Neural cell (in vitro differentiated cells): ENCODE measurements at regions not wholly inside any gene's neighbourhood (a gene's known extent, or its start where the extent isn't known, plus 50 kb on each side); places are given as distances from the start of the nearest gene placed in this dataset.

Source experiments
- H2AFZ ChIP-seq: fragments of 200-600, 300-800 bp; sonication (generic), shearing (Covaris generic); 2 replicates; pipeline ENCODE4 v1.6.0; 2014; ENCODE audit warnings: low read depth, mild to moderate bottlenecking, antibody characterized with exemption, low read length, moderate library complexity
- H3F3A ChIP-seq: fragments of 200-600 bp; shearing (Covaris generic); 2 replicates; pipeline ENCODE4 v1.6.1; 2016; ENCODE audit warnings: mild to moderate bottlenecking, moderate library complexity, mixed read lengths, antibody characterized with exemption, low read length; ENCODE audit not compliant: insufficient read depth, poor library complexity, severe bottlenecking
- H3K27ac ChIP-seq: fragments of 200-600, 300-800 bp; sonication (generic), shearing (Covaris generic); 2 replicates; pipeline ENCODE4 v1.5.1; 2014; ENCODE audit warnings: mild to moderate bottlenecking, low read length, moderate library complexity
- H3K27me3 ChIP-seq: fragments of 300-800, 200-600 bp; sonication (generic), shearing (Covaris generic); 2 replicates; pipeline ENCODE4 v1.6.0; 2014; ENCODE audit warnings: mild to moderate bottlenecking, low read depth, low read length, moderate library complexity; ENCODE audit not compliant: insufficient read depth
- H3K36me3 ChIP-seq: fragments of 300-800, 200-600 bp; sonication (generic), shearing (Covaris generic); 2 replicates; pipeline ENCODE4 v1.5.1; 2014; ENCODE audit warnings: mild to moderate bottlenecking, antibody characterized with exemption, low read length, moderate library complexity; ENCODE audit not compliant: insufficient read depth
- H3K4me2 ChIP-seq: fragments of 300-800, 200-600 bp; sonication (generic), shearing (Covaris generic); 2 replicates; pipeline ENCODE4 v1.6.0; 2014; ENCODE audit warnings: mild to moderate bottlenecking, low read length
- H3K4me3 ChIP-seq: fragments of 300-800, 200-600 bp; sonication (generic), shearing (Covaris generic); 2 replicates; pipeline ENCODE4 v1.5.1; 2014; ENCODE audit warnings: mild to moderate bottlenecking, low read length, moderate library complexity
- H3K79me2 ChIP-seq: fragments of 200-600 bp; shearing (Covaris generic); replicated peaks from 2 replicates; pipeline ENCODE4 v1.6.0; 2014; ENCODE audit warnings: mild to moderate bottlenecking, low read length, moderate library complexity; ENCODE audit not compliant: insufficient read depth
- H3K9ac ChIP-seq: fragments of 300-800, 200-600 bp; sonication (generic), shearing (Covaris generic); 2 replicates; pipeline ENCODE4 v1.6.1; 2016; ENCODE audit warnings: mild to moderate bottlenecking, low read length, mixed read lengths
- H3K9me2 ChIP-seq: fragments of 200-600 bp; shearing (Covaris generic); 2 replicates; pipeline ENCODE4 v1.6.1; 2016; ENCODE audit warnings: mild to moderate bottlenecking, low read length, mixed read lengths; ENCODE audit not compliant: insufficient read depth
- H3K9me3 ChIP-seq: fragments of 200-600, 300-800 bp; sonication (generic), shearing (Covaris generic); 2 replicates; pipeline ENCODE4 v1.6.1; 2016; ENCODE audit warnings: mild to moderate bottlenecking, mixed run types, low read length, moderate library complexity, mixed read lengths
- H4K20me1 ChIP-seq: fragments of 200-600 bp; shearing (Covaris generic); 2 replicates; pipeline ENCODE4 v1.6.1; 2016; ENCODE audit warnings: mild to moderate bottlenecking, mixed run types; ENCODE audit not compliant: insufficient read depth
- EP300 ChIP-seq: fragments of 450-650 bp; conservative IDR thresholded peaks from 2 replicates; pipeline ENCODE4 v1.6.1; 2014; ENCODE audit warnings: antibody characterized with exemption, mild to moderate bottlenecking, moderate library complexity; ENCODE audit not compliant: poor library complexity, severe bottlenecking
- EZH2 ChIP-seq: fragments of 200-600, 300-800 bp; shearing (Covaris generic), sonication (generic); IDR thresholded peaks from 2 replicates; pipeline ENCODE4 v1.6.1; 2014; ENCODE audit warnings: antibody characterized with exemption, low read length, borderline replicate concordance, mild to moderate bottlenecking; ENCODE audit not compliant: insufficient read depth, poor library complexity, severe bottlenecking
- MXI1 ChIP-seq: fragments of 450-650 bp; conservative IDR thresholded peaks from 2 replicates; pipeline ENCODE4 v1.6.1; 2014; ENCODE audit warnings: antibody characterized with exemption, mild to moderate bottlenecking; ENCODE audit not compliant: poor library complexity, severe bottlenecking
- POLR2AphosphoS5 ChIP-seq: IDR thresholded peaks from 2 replicates; pipeline ENCODE4 v1.6.1; 2012
- RAD21 ChIP-seq: fragments of 450-650 bp; conservative IDR thresholded peaks from 2 replicates; pipeline ENCODE4 v1.6.1; 2014; ENCODE audit warnings: antibody characterized with exemption, mild to moderate bottlenecking, moderate library complexity
- SMC3 ChIP-seq: fragments of 450-650 bp; conservative IDR thresholded peaks from 2 replicates; pipeline ENCODE4 v1.6.1; 2014; ENCODE audit warnings: antibody characterized with exemption, mild to moderate bottlenecking, moderate library complexity; ENCODE audit not compliant: poor library complexity
- TAF1 ChIP-seq: IDR thresholded peaks from 2 replicates; pipeline ENCODE4 v1.6.1; 2012; ENCODE audit warnings: low read depth
- TF ChIP-seq, protein P1 (sequence below): IDR thresholded peaks from 2 replicates; pipeline ENCODE4 v1.6.1; 2012; ENCODE audit warnings: borderline replicate concordance
- TF ChIP-seq, protein P2 (sequence below): fragments of 450-650 bp; IDR thresholded peaks from 2 replicates; pipeline ENCODE4 v1.5.1; 2014; ENCODE audit warnings: antibody characterized with exemption, mild to moderate bottlenecking, moderate library complexity; ENCODE audit not compliant: poor library complexity, severe bottlenecking

DNA sequence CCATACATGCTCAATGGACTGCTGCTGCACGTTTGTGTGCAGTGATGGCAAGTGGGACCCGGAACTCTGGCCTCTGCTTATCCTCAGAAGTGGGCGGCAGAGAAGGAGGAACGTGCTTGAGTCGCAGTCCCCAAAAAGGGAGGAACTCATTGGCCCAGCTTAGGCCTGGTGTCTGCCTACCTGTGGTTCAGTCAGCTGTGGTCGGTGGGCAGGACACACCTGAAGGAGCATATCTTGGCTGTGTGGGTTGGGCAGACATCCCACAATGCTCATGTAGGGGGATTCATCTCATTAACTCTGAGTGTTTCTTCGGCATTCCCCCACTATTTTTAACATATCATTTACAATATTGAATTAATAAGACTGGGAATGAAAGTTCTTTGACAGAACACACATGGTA is 122.9 kb upstream of the IL12B start:
- no peak overlapping the region for H3K4me2 ChIP-seq
- no peak overlapping the region for H3K4me3 ChIP-seq
- H3K79me2 ChIP-seq = no peaks in the 10 kb centered on the region
- no peak overlapping the region for H3K9ac ChIP-seq
- H3K27me3 ChIP-seq = no peaks in the 10 kb centered on the region
- H3F3A ChIP-seq = no peaks in the 10 kb centered on the region
- no peak overlapping the region for H3K27ac ChIP-seq
- no peaks in the 10 kb centered on the region for H3K36me3 ChIP-seq
- no peaks in the 10 kb centered on the region for H4K20me1 ChIP-seq
- TF ChIP-seq MXI1 (no peak), POLR2AphosphoS5 (no peak), TAF1 (no peak)
- H2AFZ ChIP-seq = no peak overlapping the region
- no peaks in the 10 kb centered on the region for H3K9me2 ChIP-seq
- H3K9me3 ChIP-seq = no peaks in the 10 kb centered on the region

DNA sequence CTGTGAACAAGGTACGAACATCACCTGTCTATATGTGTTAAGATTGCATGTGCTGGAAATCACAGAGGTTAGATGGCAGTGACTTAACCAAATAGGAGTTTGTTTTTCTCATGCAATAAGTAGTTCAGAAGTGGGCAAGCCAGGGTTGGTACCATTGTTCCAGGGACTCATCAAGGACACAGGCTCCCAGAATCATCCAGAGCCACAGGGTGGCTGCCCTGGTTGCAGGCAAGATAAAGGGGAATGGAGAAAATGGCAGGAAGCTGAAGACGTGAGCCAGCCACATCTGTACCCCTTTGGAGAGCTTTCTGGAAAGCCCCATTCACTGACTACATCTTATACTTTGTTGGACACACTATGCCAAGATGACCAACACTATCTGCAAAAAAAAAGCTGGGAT is 126.0 kb upstream of the IL12B start:
- no peak overlapping the region for H3K4me2 ChIP-seq
- no peaks in the 10 kb centered on the region for H4K20me1 ChIP-seq
- no peak overlapping the region for H3K27ac ChIP-seq
- H3F3A ChIP-seq = no peaks in the 10 kb centered on the region
- no peaks in the 10 kb centered on the region for H3K9me3 ChIP-seq
- no peaks in the 10 kb centered on the region for H3K36me3 ChIP-seq
- H2AFZ ChIP-seq = no peak overlapping the region
- no peak overlapping the region for H3K4me3 ChIP-seq
- H3K9me2 ChIP-seq = no peaks in the 10 kb centered on the region
- no peaks in the 10 kb centered on the region for H3K27me3 ChIP-seq
- no peak overlapping the region for H3K9ac ChIP-seq
- H3K79me2 ChIP-seq = no peaks in the 10 kb centered on the region
- TF ChIP-seq EZH2 = no peak
- TF ChIP-seq MXI1 = no peak
- no peak for TF ChIP-seq SMC3
- TF ChIP-seq, protein P1, sequence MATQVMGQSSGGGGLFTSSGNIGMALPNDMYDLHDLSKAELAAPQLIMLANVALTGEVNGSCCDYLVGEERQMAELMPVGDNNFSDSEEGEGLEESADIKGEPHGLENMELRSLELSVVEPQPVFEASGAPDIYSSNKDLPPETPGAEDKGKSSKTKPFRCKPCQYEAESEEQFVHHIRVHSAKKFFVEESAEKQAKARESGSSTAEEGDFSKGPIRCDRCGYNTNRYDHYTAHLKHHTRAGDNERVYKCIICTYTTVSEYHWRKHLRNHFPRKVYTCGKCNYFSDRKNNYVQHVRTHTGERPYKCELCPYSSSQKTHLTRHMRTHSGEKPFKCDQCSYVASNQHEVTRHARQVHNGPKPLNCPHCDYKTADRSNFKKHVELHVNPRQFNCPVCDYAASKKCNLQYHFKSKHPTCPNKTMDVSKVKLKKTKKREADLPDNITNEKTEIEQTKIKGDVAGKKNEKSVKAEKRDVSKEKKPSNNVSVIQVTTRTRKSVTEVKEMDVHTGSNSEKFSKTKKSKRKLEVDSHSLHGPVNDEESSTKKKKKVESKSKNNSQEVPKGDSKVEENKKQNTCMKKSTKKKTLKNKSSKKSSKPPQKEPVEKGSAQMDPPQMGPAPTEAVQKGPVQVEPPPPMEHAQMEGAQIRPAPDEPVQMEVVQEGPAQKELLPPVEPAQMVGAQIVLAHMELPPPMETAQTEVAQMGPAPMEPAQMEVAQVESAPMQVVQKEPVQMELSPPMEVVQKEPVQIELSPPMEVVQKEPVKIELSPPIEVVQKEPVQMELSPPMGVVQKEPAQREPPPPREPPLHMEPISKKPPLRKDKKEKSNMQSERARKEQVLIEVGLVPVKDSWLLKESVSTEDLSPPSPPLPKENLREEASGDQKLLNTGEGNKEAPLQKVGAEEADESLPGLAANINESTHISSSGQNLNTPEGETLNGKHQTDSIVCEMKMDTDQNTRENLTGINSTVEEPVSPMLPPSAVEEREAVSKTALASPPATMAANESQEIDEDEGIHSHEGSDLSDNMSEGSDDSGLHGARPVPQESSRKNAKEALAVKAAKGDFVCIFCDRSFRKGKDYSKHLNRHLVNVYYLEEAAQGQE = no peak

DNA sequence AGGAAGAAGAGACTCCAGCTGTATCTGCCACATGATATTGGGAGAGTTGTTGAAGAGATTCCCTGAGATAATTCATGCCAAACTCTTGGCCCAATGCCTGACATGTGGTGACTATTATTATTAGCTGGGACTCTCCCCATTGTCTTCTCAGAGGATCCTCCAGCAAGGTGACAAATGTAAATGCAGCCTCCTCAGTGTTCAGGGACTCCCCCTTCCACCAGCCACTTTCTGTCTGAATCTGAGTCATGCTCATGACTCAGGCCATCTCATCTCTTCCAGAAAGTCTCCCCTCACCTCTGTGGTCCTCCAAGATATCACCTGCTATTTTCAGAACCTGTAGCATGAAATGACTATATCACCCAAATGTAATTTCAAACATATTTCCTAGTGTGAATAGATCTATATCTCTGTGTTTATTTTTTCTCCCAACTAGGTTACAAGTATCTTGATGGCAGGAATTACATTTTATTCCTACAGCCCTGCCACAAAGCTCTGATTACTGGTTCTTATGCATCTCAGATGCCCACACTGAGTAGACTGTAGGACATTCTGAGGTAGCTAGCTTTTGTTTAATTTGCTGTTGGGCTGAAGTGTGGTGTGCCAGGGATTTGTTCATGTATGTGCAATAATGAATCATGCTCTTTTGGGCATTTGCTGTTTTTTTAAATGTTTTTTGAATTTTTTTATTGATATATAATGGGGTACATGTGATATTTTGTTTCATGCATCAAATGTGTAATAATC is 126.6 kb upstream of the IL12B start:
- Histone ChIP-seq H3K36me3 (no peaks in the 10 kb centered on the region), H3F3A (no peaks in the 10 kb centered on the region), H3K4me3 (no peak overlapping the region), H3K27me3 (no peaks in the 10 kb centered on the region), H3K4me2 (no peak overlapping the region), H3K9me3 (no peaks in the 10 kb centered on the region), H3K9me2 (no peaks in the 10 kb centered on the region), H4K20me1 (no peaks in the 10 kb centered on the region), H3K79me2 (no peaks in the 10 kb centered on the region), H3K9ac (no peak overlapping the region), H3K27ac (no peak overlapping the region), H2AFZ (no peak overlapping the region)
- TF ChIP-seq POLR2AphosphoS5 = no peak
- TF ChIP-seq TAF1 = no peak
- TF ChIP-seq SMC3 = no peak
- no peak for TF ChIP-seq EP300
- TF ChIP-seq MXI1 = no peak
- TF ChIP-seq, protein P1 = no peak
- TF ChIP-seq, protein P2, sequence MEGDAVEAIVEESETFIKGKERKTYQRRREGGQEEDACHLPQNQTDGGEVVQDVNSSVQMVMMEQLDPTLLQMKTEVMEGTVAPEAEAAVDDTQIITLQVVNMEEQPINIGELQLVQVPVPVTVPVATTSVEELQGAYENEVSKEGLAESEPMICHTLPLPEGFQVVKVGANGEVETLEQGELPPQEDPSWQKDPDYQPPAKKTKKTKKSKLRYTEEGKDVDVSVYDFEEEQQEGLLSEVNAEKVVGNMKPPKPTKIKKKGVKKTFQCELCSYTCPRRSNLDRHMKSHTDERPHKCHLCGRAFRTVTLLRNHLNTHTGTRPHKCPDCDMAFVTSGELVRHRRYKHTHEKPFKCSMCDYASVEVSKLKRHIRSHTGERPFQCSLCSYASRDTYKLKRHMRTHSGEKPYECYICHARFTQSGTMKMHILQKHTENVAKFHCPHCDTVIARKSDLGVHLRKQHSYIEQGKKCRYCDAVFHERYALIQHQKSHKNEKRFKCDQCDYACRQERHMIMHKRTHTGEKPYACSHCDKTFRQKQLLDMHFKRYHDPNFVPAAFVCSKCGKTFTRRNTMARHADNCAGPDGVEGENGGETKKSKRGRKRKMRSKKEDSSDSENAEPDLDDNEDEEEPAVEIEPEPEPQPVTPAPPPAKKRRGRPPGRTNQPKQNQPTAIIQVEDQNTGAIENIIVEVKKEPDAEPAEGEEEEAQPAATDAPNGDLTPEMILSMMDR = no peak
- no peak for TF ChIP-seq RAD21
- TF ChIP-seq EZH2 = no peak
